MM.1S (cell line): ENCODE measurements at regions not wholly inside any gene's neighbourhood (a gene's known extent, or its start where the extent isn't known, plus 50 kb on each side); places are given as distances from the start of the nearest gene placed in this dataset.

ENCODE experiments used
- DNase-seq: peaks from one replicate; pipeline ENCODE4 v3.0.0-alpha.2; 2015
- H2AFZ ChIP-seq: fragments of 300-600 bp; sonication (generic); 2 replicates; pipeline ENCODE4 v1.6.0; 2016; ENCODE audit warnings: antibody characterized with exemption, low read length
- H3F3A ChIP-seq: fragments of 300-600 bp; sonication (generic); 2 replicates; pipeline ENCODE4 v1.6.1; 2016; ENCODE audit warnings: mild to moderate bottlenecking, antibody characterized with exemption, low read length, moderate library complexity, mixed read lengths; ENCODE audit not compliant: insufficient read depth
- H3K27ac ChIP-seq: fragments of 300-600 bp; sonication (generic); 2 replicates; pipeline ENCODE4 v1.5.1; 2016; ENCODE audit warnings: mild to moderate bottlenecking, low read length
- H3K27me3 ChIP-seq: fragments of 300-600 bp; sonication (generic); replicated peaks from 2 replicates; pipeline ENCODE4 v1.6.0; 2016; ENCODE audit warnings: low read length; ENCODE audit not compliant: insufficient read depth
- H3K36me3 ChIP-seq: fragments of 300-600 bp; sonication (generic); replicated peaks from 2 replicates; pipeline ENCODE4 v1.6.1; 2016; ENCODE audit warnings: mild to moderate bottlenecking, low read length, mixed read lengths; ENCODE audit not compliant: insufficient read depth
- H3K4me1 ChIP-seq: fragments of 300-600 bp; sonication (generic); 2 replicates; pipeline ENCODE4 v1.6.1; 2016; ENCODE audit warnings: low read length, mixed read lengths
- H3K4me2 ChIP-seq: fragments of 300-600 bp; sonication (generic); 2 replicates; pipeline ENCODE4 v1.6.0; 2016; ENCODE audit warnings: low read depth, low read length
- H3K4me3 ChIP-seq: fragments of 300-600 bp; sonication (generic); 2 replicates; pipeline ENCODE4 v1.5.1; 2016; ENCODE audit warnings: low read length, mixed read lengths
- H3K79me2 ChIP-seq: fragments of 300-600 bp; sonication (generic); 2 replicates; pipeline ENCODE4 v1.6.1; 2016; ENCODE audit warnings: mixed run types, low read length, mixed read lengths
- H3K9ac ChIP-seq: fragments of 300-600 bp; sonication (generic); 2 replicates; pipeline ENCODE4 v1.6.1; 2016; ENCODE audit warnings: low read length, mixed read lengths
- H3K9me2 ChIP-seq: fragments of 300-600 bp; sonication (generic); replicated peaks from 2 replicates; pipeline ENCODE4 v1.6.1; 2016; ENCODE audit warnings: mild to moderate bottlenecking, low read length, mixed read lengths; ENCODE audit not compliant: insufficient read depth
- H3K9me3 ChIP-seq: fragments of 300-600 bp; sonication (generic); replicated peaks from 2 replicates; pipeline ENCODE4 v1.6.1; 2016; ENCODE audit warnings: mild to moderate bottlenecking, low read length, mixed read lengths; ENCODE audit not compliant: insufficient read depth
- H4K20me1 ChIP-seq: fragments of 300-600 bp; sonication (generic); 2 replicates; pipeline ENCODE4 v1.6.1; 2016; ENCODE audit warnings: mild to moderate bottlenecking, low read length, moderate library complexity, mixed read lengths; ENCODE audit not compliant: insufficient read depth
- EZH2 ChIP-seq: fragments of 300-600 bp; sonication (generic); optimal IDR thresholded peaks from 2 replicates; pipeline ENCODE3; 2017; ENCODE audit warnings: low read depth, mild to moderate bottlenecking, antibody characterized with exemption, low read length, mixed read lengths
- EZH2phosphoT487 ChIP-seq: fragments of 300-600 bp; sonication (generic); IDR thresholded peaks from 2 replicates; pipeline ENCODE4 v1.6.1; 2018; ENCODE audit warnings: antibody characterized with exemption, low read length
- TF ChIP-seq, protein P1 (sequence below): fragments of 300-600 bp; sonication (generic); IDR thresholded peaks from 2 replicates; pipeline ENCODE4 v1.5.1; 2016; ENCODE audit warnings: antibody characterized with exemption, low read length, mixed read lengths

DNA sequence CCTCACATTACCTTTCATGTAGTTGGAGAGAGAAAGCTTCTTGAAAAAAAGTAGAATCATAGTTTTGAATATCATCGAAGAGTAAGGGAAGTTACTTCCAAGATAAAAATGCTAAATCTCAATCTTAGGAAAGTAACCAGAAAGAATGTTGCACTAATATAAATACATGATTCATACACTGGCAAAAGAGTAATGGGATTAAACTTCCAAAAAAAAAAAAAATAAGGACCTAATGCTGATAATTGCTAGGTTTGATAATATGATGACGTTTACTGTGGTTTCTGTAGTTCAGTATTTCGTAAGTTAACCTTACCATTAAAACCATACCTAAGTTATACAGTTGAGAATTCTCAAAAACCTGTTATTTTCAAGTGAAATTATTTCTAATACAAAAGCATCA is 573.8 kb upstream of the CDH9 start:
- Histone ChIP-seq H3K4me3 (no peak overlapping the region), H3K4me2 (no peak overlapping the region), H3K27ac (no peak overlapping the region), H4K20me1 (no peaks in the 10 kb centered on the region), H3K9ac (no peak overlapping the region), H3K36me3 (no peaks in the 10 kb centered on the region), H3K9me2 (no peaks in the 10 kb centered on the region), H2AFZ (no peak overlapping the region), H3K27me3 (no peaks in the 10 kb centered on the region), H3K9me3 (no peaks in the 10 kb centered on the region), H3K4me1 (no peaks in the 10 kb centered on the region), H3K79me2 (no peaks in the 10 kb centered on the region), H3F3A (no peaks in the 10 kb centered on the region)
- no peak for DNase-seq
- TF ChIP-seq EZH2phosphoT487 (no peak), EZH2 (no peak)
- TF ChIP-seq, protein P1, sequence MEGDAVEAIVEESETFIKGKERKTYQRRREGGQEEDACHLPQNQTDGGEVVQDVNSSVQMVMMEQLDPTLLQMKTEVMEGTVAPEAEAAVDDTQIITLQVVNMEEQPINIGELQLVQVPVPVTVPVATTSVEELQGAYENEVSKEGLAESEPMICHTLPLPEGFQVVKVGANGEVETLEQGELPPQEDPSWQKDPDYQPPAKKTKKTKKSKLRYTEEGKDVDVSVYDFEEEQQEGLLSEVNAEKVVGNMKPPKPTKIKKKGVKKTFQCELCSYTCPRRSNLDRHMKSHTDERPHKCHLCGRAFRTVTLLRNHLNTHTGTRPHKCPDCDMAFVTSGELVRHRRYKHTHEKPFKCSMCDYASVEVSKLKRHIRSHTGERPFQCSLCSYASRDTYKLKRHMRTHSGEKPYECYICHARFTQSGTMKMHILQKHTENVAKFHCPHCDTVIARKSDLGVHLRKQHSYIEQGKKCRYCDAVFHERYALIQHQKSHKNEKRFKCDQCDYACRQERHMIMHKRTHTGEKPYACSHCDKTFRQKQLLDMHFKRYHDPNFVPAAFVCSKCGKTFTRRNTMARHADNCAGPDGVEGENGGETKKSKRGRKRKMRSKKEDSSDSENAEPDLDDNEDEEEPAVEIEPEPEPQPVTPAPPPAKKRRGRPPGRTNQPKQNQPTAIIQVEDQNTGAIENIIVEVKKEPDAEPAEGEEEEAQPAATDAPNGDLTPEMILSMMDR, result no peak

DNA sequence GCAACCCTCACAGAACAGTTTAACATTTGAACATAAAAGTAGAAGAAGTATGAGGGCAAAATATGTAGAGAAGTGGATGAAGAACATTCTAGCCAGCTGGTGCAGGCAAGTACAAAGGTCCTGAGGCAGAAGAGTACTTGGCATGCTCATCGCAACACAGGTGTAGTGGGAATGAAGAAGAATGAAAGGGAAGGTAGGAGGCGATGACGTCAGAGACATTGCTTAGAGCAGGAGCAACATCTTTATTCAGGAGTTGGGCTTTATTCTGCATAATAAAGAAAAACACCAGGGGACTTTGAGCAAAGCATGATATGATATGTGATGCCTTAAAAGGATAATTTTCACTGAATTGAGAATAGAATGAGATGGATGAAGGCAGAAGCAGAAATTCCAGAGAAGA is 570.6 kb upstream of the CDH9 start:
- H3K27ac ChIP-seq, result no peak overlapping the region
- no peak for DNase-seq
- TF ChIP-seq EZH2phosphoT487 (no peak), EZH2 (no peak)
- TF ChIP-seq, protein P1, result no peak

DNA sequence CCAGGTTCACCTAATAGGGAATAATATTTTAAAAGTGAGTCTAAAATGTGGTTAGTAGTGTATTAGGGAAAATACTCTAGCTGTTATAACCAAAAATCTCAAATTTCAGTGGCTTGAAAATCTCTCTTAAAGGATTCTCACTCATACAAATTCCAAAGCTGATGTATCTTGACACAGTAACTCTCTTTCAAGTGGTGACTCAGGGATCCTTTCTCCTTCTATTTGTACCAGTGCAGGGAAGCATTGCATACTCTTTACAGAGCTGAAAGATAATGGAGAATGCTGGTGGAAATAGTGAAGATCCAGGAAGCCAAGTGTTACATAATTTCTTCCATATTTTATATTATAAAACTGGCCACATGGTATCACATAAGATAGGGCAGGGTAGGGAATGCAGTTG is 560.2 kb upstream of the CDH9 start:
- H3K9me2 ChIP-seq, result no peaks in the 10 kb centered on the region
- H3K36me3 ChIP-seq, result no peaks in the 10 kb centered on the region
- no peaks in the 10 kb centered on the region for H3K27me3 ChIP-seq
- no peaks in the 10 kb centered on the region for H3K79me2 ChIP-seq
- H4K20me1 ChIP-seq, result no peaks in the 10 kb centered on the region
- no peaks in the 10 kb centered on the region for H3F3A ChIP-seq
- H3K27ac ChIP-seq, result no peak overlapping the region
- H3K4me2 ChIP-seq, result no peak overlapping the region
- H3K9ac ChIP-seq, result no peak overlapping the region
- no peak overlapping the region for H3K4me3 ChIP-seq
- H3K4me1 ChIP-seq, result no peaks in the 10 kb centered on the region
- H2AFZ ChIP-seq, result no peak overlapping the region
- no peak for DNase-seq
- H3K9me3 ChIP-seq, result no peaks in the 10 kb centered on the region
- TF ChIP-seq, protein P1, result no peak
- TF ChIP-seq EZH2 (no peak), EZH2phosphoT487 (no peak)

More for the DNA sequence above, 570.6 kb upstream of the CDH9 start:
- H2AFZ ChIP-seq, result no peak overlapping the region
- no peaks in the 10 kb centered on the region for H3K4me1 ChIP-seq
- no peaks in the 10 kb centered on the region for H4K20me1 ChIP-seq
- H3K36me3 ChIP-seq, result no peaks in the 10 kb centered on the region
- H3K79me2 ChIP-seq, result no peaks in the 10 kb centered on the region
- H3K4me3 ChIP-seq, result no peak overlapping the region
- H3K9me2 ChIP-seq, result no peaks in the 10 kb centered on the region
- no peaks in the 10 kb centered on the region for H3K9me3 ChIP-seq
- no peak overlapping the region for H3K4me2 ChIP-seq
- no peak overlapping the region for H3K9ac ChIP-seq
- no peaks in the 10 kb centered on the region for H3K27me3 ChIP-seq
- no peaks in the 10 kb centered on the region for H3F3A ChIP-seq
